ENCODE measurements at regions not wholly inside any gene's neighbourhood (a gene's known extent, or its start where the extent isn't known, plus 50 kb on each side); places are given as distances from the start of the nearest gene placed in this dataset.
"Not testable (repeated sequence)": the region's sequence is repeated elsewhere in the genome, so short reads cannot be mapped to it uniquely, and the experiment has no call there.

DNA sequence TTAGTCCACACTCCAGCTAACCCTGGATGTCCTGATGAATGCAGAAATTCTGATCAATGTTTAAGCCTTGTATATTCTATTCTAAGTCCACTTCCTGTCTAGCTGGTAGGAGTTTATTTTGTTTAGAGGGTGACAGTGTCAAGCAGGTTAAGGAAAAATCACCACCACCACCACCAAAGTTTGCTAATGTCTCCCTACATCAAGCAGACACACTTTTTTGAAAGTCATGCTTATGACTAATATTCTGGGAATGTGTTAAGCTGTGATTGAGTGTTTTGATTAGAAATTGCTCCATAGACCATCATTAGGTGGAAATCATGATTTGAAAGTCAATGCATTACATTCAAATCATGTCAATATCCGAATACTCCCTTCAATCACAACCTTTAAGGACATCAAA lies 1530.1 kb downstream of the MAT2B start:
- TF ChIP-seq, protein P1, sequence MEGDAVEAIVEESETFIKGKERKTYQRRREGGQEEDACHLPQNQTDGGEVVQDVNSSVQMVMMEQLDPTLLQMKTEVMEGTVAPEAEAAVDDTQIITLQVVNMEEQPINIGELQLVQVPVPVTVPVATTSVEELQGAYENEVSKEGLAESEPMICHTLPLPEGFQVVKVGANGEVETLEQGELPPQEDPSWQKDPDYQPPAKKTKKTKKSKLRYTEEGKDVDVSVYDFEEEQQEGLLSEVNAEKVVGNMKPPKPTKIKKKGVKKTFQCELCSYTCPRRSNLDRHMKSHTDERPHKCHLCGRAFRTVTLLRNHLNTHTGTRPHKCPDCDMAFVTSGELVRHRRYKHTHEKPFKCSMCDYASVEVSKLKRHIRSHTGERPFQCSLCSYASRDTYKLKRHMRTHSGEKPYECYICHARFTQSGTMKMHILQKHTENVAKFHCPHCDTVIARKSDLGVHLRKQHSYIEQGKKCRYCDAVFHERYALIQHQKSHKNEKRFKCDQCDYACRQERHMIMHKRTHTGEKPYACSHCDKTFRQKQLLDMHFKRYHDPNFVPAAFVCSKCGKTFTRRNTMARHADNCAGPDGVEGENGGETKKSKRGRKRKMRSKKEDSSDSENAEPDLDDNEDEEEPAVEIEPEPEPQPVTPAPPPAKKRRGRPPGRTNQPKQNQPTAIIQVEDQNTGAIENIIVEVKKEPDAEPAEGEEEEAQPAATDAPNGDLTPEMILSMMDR (conservative IDR thresholded peaks at IDR 0.05) = no peak
- no peak overlapping the region for H3K4me3 ChIP-seq (ENCODE audit: low read length)
- WGBS, 2 experiments (ENCODE audit: insufficient coverage in 1 of 2, insufficient read length in 1 of 2) = 86% methylated on average over 1 of the region's 1 CpG; no CpG with 5 or more reads in 1 of the 2 experiments
- Mint-ChIP-seq H3K27me3 (ENCODE audit: insufficient read depth) (no peaks in the 10 kb centered on the region), H3K4me1 (peaks cover 13% of the 10 kb centered on the region), H3K27ac (no peak overlapping the region), H3K36me3 (ENCODE audit: low read depth) (no peaks in the 10 kb centered on the region), H3K4me3 (no peak overlapping the region), H3K9me3 (peaks cover 1% of the 10 kb centered on the region)
- H3K36me3 ChIP-seq (ENCODE audit: control insufficient read depth, insufficient read depth, low read length) = no peaks in the 10 kb centered on the region
- no peak overlapping the region for H3K9ac ChIP-seq (ENCODE audit: extremely low read depth, low read length, poor library complexity, severe bottlenecking)
- H3K27ac ChIP-seq (ENCODE audit: low read depth, low read length) = no peak overlapping the region
- H3K27me3 ChIP-seq (ENCODE audit: control insufficient read depth, insufficient read depth, low read length, poor library complexity, severe bottlenecking) = no peaks in the 10 kb centered on the region
- H3K4me1 ChIP-seq (ENCODE audit: control insufficient read depth, insufficient read depth, low read length) = peaks cover 16% of the 10 kb centered on the region
- no peaks in the 10 kb centered on the region for H3K9me3 ChIP-seq (ENCODE audit: control insufficient read depth, low read length)
- DNase-seq = no peak

DNA sequence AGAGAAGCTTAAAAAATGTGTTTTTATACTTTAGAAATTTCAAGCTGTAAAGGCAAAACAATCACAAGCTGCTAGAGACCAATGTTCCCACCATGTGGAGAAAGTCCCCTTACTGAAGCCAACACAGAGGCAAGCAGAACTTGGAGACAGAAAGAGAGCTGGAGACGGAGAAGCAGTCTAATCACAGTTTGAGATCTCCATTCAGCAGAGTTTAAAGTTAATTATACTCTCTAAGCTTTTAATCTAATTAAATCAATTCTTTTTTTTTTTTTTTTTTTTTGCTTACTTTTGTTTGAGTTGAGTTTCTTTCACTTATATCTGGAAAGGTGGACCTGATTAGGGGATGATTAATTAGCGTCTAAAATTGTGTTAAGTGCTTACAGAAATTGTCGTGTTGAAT lies 1534.3 kb downstream of the MAT2B start:
- Mint-ChIP-seq H3K9me3 (peaks cover 19% of the 10 kb centered on the region), H3K27ac (no peak overlapping the region), H3K4me3 (no peak overlapping the region), H3K27me3 (ENCODE audit: insufficient read depth) (no peaks in the 10 kb centered on the region), H3K36me3 (ENCODE audit: low read depth) (no peaks in the 10 kb centered on the region), H3K4me1 (peaks cover 3% of the 10 kb centered on the region)
- Histone ChIP-seq H3K9me3 (ENCODE audit: control insufficient read depth, low read length) (no peaks in the 10 kb centered on the region), H3K4me1 (ENCODE audit: control insufficient read depth, insufficient read depth, low read length) (peaks cover 9% of the 10 kb centered on the region), H3K9ac (ENCODE audit: extremely low read depth, low read length, poor library complexity, severe bottlenecking) (no peak overlapping the region), H3K27me3 (ENCODE audit: control insufficient read depth, insufficient read depth, low read length, poor library complexity, severe bottlenecking) (no peaks in the 10 kb centered on the region), H3K36me3 (ENCODE audit: control insufficient read depth, insufficient read depth, low read length) (no peaks in the 10 kb centered on the region), H3K27ac (ENCODE audit: low read depth, low read length) (no peak overlapping the region), H3K4me3 (ENCODE audit: low read length) (no peak overlapping the region)
- DNase-seq = no peak
- 85% methylated on average over 3 of the region's 3 CpGs; no CpG with 5 or more reads in 1 of the 2 experiments for WGBS, 2 experiments (ENCODE audit: insufficient coverage in 1 of 2, insufficient read length in 1 of 2)
- TF ChIP-seq, protein P1 (conservative IDR thresholded peaks at IDR 0.05) = no peak

DNA sequence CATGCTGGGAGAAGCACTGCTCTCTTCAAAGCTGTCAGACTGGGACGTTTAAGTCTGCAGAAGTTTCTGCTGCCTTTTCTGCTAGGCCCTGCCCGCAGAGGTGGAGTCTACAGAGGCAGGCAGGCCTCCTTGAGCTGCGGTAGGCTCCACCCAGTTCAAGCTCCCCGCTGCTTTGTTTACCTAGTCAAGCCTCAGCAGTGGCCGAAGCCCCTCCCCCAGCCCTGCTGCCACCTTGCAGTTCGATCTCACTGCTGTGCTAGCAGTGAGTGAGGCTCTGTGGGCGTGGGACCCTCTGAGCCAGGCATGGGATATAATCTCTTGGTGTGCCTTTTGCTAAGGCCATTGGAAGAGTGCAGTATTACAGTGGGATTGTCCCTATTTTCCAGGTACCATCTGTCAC lies 1540.5 kb downstream of the MAT2B start:
- DNase-seq = peak; percentile 58
- H3K36me3 Mint-ChIP-seq (ENCODE audit: low read depth); H3K4me1 ChIP-seq (ENCODE audit: control insufficient read depth, insufficient read depth, low read length); H3K27ac ChIP-seq (ENCODE audit: low read depth, low read length); H3K4me3 ChIP-seq (ENCODE audit: low read length); H3K4me3 Mint-ChIP-seq; H3K27me3 Mint-ChIP-seq (ENCODE audit: insufficient read depth); H3K4me1 Mint-ChIP-seq; H3K27ac Mint-ChIP-seq; H3K9ac ChIP-seq (ENCODE audit: extremely low read depth, low read length, poor library complexity, severe bottlenecking); H3K36me3 ChIP-seq (ENCODE audit: control insufficient read depth, insufficient read depth, low read length); H3K9me3 ChIP-seq (ENCODE audit: control insufficient read depth, low read length); H3K27me3 ChIP-seq (ENCODE audit: control insufficient read depth, insufficient read depth, low read length, poor library complexity, severe bottlenecking): not testable (repeated sequence)
- 89% methylated on average over 7 of the region's 7 CpGs; no CpG with 5 or more reads in 1 of the 2 experiments for WGBS, 2 experiments (ENCODE audit: insufficient coverage in 1 of 2, insufficient read length in 1 of 2)
- peaks cover 28% of the 10 kb centered on the region for H3K9me3 Mint-ChIP-seq

DNA sequence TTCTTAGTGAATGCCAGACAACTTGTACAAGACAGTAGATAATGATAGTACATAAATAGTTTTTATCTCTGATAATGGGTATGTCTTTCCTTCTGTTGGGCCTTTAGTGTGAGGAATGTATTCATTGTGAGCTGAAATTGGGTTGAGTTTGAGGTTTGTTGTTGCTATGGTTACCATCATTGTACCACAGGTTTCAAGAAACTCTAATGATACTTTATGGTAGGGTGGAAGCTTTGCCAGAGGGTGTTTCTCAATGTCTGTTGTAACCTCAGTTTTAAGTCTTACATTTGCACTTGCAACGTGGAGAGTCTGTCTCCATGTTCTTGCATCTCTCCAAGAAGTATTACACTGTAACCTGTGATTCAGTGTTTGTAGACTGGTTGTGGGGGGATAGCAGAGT lies 1550.1 kb downstream of the MAT2B start:
- no peak for DNase-seq
- TF ChIP-seq, protein P1 (conservative IDR thresholded peaks at IDR 0.05) = no peak
- Mint-ChIP-seq H3K27ac (no peak overlapping the region), H3K4me1 (peaks cover 3% of the 10 kb centered on the region), H3K27me3 (ENCODE audit: insufficient read depth) (no peaks in the 10 kb centered on the region), H3K9me3 (no peaks in the 10 kb centered on the region), H3K36me3 (ENCODE audit: low read depth) (no peaks in the 10 kb centered on the region), H3K4me3 (no peak overlapping the region)
- 81% methylated on average over 1 of the region's 1 CpG; no CpG with 5 or more reads in 1 of the 2 experiments for WGBS, 2 experiments (ENCODE audit: insufficient coverage in 1 of 2, insufficient read length in 1 of 2)
- H3K27me3 ChIP-seq (ENCODE audit: control insufficient read depth, insufficient read depth, low read length, poor library complexity, severe bottlenecking) = no peaks in the 10 kb centered on the region
- H3K4me1 ChIP-seq (ENCODE audit: control insufficient read depth, insufficient read depth, low read length) = no peaks in the 10 kb centered on the region
- no peaks in the 10 kb centered on the region for H3K9me3 ChIP-seq (ENCODE audit: control insufficient read depth, low read length)
- H3K4me3 ChIP-seq (ENCODE audit: low read length) = no peak overlapping the region
- H3K27ac ChIP-seq (ENCODE audit: low read depth, low read length) = no peak overlapping the region
- H3K9ac ChIP-seq (ENCODE audit: extremely low read depth, low read length, poor library complexity, severe bottlenecking) = no peak overlapping the region
- H3K36me3 ChIP-seq (ENCODE audit: control insufficient read depth, insufficient read depth, low read length) = no peaks in the 10 kb centered on the region

Data from endodermal cell (in vitro differentiated cells).